Suprapubic skin (tissue), 4 donors: ENCODE measurements at regions not wholly inside any gene's neighbourhood (a gene's known extent, or its start where the extent isn't known, plus 50 kb on each side); places are given as distances from the start of the nearest gene placed in this dataset.
"Not testable (repeated sequence)": the region's sequence is repeated elsewhere in the genome, so short reads cannot be mapped to it uniquely, and the experiment has no call there.

ENCODE experiments used
- EP300 ChIP-seq: sonication (generic); formaldehyde crosslinking; IDR thresholded peaks from one replicate; pipeline ENCODE4 v1.6.1; 2017; ENCODE audit warnings: antibody characterized with exemption
- POLR2A ChIP-seq, 2 donors: fragments of 450-650 bp; IDR thresholded peaks; one replicate each; pipeline ENCODE4 v1.6.1; 2017; ENCODE audit warnings: antibody characterized with exemption in 2 of 2, mild to moderate bottlenecking in 2 of 2, moderate library complexity in 2 of 2
- POLR2AphosphoS5 ChIP-seq, 3 donors: sonication (generic); formaldehyde crosslinking; IDR thresholded peaks; one replicate each; pipeline ENCODE4 v1.6.1; 2017; ENCODE audit warnings: antibody characterized with exemption in 3 of 3
- TF ChIP-seq, protein P1 (sequence below), 2 donors: fragments of 200-600 bp in 1 of 2; fragments of 450-650 bp in 1 of 2; sonication (generic) in 1 of 2; IDR thresholded peaks; one replicate each; pipeline ENCODE4 v1.5.1; 2016 to 2019; ENCODE audit warnings: antibody characterized with exemption in 2 of 2, mild to moderate bottlenecking in 1 of 2, moderate library complexity in 1 of 2

DNA sequence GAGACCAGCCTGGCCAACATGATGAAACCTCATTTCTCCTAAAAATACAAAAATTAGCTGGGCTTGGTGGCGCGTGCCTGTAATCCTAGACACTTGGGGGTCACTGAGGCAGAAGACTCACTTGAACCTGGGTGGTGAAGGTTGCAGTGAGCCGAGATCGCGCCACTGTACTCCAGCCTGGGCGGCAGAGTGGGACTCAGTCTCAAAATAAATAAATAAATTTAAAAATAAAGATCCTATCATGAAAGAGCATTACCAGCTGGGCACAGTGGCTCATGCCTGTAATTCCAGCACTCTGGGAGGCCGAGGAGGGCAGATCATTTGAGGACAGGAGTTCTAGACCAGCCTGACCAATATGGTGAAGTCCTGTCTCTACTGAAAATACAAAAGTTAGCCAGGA lies 4489.2 kb upstream of the OR11H1 start:
- TF ChIP-seq, protein P1, sequence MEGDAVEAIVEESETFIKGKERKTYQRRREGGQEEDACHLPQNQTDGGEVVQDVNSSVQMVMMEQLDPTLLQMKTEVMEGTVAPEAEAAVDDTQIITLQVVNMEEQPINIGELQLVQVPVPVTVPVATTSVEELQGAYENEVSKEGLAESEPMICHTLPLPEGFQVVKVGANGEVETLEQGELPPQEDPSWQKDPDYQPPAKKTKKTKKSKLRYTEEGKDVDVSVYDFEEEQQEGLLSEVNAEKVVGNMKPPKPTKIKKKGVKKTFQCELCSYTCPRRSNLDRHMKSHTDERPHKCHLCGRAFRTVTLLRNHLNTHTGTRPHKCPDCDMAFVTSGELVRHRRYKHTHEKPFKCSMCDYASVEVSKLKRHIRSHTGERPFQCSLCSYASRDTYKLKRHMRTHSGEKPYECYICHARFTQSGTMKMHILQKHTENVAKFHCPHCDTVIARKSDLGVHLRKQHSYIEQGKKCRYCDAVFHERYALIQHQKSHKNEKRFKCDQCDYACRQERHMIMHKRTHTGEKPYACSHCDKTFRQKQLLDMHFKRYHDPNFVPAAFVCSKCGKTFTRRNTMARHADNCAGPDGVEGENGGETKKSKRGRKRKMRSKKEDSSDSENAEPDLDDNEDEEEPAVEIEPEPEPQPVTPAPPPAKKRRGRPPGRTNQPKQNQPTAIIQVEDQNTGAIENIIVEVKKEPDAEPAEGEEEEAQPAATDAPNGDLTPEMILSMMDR (IDR thresholded peaks at IDR 0.05), result not testable (repeated sequence)
- TF ChIP-seq POLR2A (IDR thresholded peaks at IDR 0.05); POLR2AphosphoS5 (IDR thresholded peaks at IDR 0.05); EP300: not testable (repeated sequence)
